ELF-1 (cell line): ENCODE measurements at regions not wholly inside any gene's neighbourhood (a gene's known extent, or its start where the extent isn't known, plus 50 kb on each side); places are given as distances from the start of the nearest gene placed in this dataset.
"Not testable (repeated sequence)": the region's sequence is repeated elsewhere in the genome, so short reads cannot be mapped to it uniquely, and the experiment has no call there.

ENCODE experiments used
- DNase-seq: peaks from one replicate; pipeline ENCODE4 v3.0.0-alpha.2; 2016; ENCODE audit warnings: low read depth, low spot score

DNA sequence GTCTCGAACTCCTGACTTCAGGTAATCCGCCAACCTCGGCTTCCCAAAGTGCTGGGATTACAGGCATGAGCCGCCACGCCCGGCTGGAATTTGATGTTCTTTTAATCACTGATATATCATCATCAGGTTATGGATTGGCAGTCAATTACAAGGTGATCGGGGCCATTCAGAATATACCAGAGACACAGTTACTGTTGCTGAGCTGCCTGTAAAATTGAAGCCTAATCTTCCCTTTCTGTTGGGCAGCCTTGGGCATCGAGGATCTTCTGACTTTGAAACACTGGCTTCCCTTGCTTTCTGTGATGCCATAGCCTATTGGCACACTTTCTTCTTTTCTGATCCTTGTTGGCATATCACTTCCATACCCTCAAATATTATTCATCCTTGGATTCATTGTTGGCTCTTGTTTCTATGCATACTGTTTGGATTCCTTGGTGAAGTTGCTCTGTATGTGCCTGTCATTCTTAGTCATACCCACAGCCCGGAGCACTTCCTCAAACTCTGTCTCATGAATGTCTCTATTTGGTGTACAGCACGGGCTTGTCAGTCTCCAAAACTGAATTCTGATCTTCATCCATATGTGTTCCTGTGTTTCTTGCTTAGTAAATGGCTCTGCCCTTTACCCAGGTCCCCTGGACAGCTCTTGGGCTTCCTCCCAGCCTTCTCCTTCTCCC lies 85.6 kb upstream of the CRYM start:
- not testable (repeated sequence) for DNase-seq

DNA sequence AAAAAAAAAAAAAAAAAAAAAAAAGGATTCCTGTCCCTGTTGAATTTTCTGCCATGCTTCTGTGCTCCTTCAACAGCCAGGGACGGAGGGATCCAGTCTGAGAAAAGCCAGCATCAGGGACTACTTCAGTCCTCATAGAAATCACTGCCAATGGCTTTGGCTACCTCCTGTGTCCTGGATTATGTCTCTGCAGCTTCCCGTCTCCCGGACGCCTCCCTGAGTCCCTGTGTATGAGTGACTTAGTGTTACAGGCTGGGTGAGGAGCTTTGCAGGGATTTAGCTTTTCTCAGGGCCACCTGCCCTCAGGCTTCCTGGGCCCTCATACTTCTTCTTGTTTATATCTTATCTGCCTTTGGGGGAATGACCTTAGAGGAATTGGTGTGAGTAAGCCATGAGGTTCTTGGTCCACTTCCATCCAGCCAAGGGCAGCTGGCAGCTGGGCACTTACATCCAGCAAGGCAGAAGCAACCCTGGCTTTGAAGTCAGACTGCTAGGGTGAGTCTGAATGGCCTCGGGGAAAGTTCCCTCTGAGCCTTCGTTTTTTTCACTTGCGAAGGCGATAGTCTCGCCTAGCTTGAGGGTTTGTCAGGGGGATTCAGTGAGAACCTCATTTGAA lies 83.6 kb upstream of the CRYM start:
- DNase-seq = peak; percentile 48

DNA sequence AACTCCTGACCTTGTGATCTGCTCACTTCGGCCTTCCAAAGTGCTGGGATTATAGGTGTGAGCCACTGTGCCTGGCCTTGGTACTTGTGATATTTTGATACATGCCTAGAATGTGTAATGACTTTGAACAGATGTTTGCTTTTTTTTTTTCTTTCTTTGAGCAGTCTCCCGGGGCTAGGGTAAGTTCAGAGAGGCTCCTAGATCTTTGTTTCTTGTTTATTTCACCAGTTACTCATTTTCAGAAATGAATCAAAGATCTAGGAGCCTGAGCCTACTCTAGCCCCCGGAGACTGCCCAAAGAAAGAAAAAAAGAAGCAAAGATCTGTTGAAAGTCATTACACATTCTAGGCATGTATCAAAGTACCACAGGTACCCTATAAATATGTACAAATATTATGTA lies 83.0 kb upstream of the CRYM start:
- DNase-seq = not testable (repeated sequence)

DNA sequence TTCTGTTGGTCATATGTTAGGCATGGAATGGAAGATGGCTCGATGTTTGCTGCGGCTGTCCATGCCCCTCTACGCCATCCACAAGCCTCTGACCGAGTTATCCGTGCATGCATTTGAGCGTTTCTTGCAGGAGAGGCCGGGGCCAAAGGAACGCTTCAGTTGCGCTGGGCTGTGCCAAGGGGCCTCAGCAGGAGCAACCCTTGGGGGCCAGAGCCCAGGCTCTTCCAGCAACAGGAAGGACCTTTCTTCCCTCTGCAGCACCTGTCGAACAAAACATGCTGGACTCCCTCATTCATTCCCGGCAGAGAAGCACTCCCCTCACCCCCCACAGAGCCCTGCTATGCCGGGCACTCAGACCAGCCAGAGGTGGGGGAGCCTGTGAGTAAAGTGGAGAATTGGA lies 81.4 kb upstream of the CRYM start:
- not testable (repeated sequence) for DNase-seq

DNA sequence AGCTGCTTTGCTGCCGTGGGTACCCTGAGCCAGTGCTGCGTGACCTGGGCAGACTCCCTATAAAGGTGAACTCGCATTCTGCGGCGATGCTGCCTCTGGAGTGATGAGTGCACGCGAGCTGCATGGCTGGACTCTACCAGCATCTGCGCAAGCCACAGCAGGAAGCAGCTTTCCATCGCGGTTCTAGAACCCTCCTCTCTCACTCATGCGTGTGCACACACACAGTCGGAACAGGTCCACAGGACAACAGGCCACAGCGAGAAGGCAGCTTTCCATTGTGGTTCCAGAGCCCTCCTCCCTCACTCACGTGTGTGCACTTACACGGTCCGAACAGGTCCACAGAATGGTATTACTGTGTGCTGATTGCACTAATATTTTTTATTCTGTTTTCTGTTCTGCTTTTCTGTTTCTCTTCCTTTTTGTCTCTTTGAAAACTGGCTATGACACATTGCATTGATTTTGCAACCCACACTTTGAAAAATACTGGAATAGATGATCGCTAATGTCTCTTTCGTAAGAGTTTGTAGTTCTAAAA lies 80.2 kb upstream of the CRYM start:
- DNase-seq = not testable (repeated sequence)

DNA sequence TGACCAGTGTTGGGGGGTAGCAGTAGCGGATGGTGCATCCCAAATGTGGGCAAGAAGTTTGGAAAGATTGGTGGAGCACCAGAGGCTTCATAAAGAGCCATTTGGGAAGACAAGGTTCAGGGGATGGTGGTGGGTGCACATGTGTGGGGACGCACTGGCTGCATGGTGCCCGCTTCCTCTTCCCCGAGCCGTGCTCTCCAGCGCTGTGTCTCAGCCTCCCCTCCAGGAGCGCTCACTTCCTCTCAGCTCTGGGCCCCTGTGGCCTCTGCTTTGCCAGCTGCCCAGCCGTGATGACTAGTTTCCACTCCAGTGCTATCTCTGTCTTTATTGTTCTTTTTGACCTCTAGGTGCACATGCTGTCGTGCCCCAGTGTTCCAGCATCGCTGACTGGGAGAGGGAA lies 78.2 kb upstream of the CRYM start:
- not testable (repeated sequence) for DNase-seq

DNA sequence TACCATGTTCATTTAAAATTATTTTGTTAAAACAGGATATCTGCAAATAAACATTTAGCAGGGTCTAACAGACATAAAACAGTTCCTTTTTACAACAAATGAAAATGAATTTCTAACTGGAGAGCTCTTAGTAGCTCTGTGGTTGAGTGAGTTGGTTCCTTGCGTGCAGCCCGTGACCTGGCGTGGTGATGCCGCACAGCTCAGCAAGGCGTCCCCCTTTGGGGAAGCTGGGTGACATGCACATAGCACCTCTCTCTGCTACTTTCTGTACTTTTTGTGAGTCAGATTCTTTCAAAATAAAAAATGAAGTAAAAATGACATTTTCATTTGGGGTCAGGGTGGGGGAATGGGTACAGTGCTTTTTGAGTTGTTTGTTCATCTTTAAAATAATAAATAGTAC lies 73.3 kb upstream of the CRYM start:
- DNase-seq = not testable (repeated sequence)

DNA sequence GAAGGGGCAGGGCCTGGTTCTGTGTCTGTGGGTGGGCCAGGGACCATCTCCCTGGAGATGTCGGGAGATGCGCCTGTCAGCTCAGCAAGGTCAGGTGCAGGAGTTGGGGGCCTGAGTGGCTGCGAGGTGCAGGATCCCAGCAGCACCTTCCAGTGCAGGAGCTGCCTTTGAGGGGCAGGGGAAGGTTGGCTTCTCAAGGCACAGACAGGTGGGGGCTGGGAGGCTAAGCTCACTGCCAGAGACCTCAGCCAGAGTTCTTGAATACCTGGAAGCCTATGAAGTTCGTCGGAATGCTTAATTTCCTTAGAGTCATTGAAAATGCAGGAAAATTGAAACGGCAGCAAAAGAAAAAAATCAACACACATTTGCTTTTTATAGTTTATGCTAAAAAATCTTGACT lies 72.8 kb upstream of the CRYM start:
- not testable (repeated sequence) for DNase-seq

DNA sequence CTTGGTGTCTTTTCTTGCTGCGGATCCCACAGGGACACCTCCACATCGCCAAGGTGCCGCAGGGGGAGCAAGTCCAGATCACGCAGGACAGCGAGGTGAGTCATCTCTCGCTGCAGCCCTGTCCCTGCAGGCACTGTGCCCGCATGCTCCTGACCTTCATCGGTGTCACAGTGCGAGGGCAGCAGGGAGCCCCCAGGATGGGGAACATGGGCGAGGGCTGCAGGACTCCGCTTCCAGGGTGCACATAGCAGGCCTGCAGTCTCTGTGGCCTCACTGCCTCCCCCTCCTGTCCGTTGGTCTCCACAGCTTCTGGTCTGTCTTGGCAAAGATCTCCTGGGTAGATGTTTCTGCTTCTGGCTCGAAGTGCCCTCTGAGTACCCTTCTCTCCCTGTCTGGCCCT lies 71.2 kb upstream of the CRYM start:
- DNase-seq = not testable (repeated sequence)

DNA sequence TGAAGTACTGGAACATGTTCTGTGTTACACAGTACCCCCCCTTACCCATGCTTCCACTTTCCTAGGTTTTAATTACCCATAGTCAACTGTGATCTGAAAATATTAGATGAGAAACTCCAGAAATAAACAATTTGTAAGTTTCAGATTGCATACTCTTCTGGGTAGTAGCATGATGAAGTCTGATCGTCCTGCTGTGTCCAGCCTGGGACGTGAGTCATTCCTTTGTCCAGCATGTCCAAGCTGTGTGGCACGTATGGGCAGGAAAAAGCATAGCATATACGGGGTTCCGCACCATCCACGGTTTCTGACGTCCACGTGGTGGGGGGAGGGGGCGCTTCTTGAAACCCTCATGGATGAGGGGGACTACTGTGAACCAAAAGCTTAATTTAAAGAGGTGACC lies 70.7 kb upstream of the CRYM start:
- not testable (repeated sequence) for DNase-seq

DNA sequence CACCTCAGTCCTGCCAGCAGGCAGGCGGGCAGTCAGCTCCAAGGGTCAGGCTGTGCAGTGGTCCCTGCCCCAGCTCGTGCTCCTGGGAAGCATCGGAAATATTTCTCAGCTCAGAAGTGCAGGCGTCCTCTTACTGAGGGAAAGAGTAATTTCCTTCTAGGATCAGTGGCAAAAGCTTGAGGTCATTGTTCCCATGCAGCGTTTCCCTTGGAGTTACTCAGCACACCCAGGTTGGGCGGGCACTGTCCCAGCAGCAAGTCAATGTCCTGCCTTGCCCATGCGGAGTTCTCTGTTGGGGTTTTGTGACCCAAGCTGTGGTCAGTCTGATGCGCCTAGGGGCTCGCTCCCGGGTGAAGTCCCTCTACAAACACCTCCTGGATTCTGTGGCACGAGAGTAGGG lies 69.4 kb upstream of the CRYM start:
- DNase-seq = not testable (repeated sequence)

DNA sequence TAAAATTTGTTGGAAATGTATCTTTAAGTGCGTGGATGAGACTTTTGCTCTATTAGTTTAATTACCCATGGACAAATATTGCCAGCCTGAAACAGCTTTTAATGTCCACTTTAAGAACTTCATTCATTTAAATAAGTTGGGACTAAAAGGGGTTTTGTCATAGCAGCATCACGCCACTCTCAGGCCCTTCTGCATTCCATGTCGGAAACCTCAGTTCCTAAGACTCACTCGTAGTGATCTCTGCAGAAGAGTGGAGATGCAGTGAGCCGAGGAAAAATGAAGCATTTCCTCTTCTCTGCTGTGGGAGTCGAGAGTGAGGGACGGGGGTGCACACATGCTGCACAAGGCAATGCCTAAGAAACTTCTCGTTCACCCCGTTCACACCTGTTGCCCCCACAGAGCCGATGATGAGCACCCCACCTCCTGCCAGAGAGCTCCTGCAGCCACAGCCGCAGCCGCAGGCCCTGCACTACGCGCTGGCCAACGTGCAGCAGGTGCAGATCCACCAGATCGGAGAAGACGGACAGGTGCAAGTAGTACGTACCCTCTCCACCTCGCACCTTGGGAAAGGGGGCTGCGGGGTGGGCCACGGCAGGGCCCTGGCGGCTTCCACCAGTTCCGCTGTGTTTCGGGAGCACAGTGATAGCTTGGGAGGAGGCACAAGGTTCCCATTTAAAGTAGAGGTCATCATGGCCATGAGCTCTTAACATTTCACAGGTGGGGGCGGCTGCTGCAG lies 68.8 kb upstream of the CRYM start:
- DNase-seq = not testable (repeated sequence)

DNA sequence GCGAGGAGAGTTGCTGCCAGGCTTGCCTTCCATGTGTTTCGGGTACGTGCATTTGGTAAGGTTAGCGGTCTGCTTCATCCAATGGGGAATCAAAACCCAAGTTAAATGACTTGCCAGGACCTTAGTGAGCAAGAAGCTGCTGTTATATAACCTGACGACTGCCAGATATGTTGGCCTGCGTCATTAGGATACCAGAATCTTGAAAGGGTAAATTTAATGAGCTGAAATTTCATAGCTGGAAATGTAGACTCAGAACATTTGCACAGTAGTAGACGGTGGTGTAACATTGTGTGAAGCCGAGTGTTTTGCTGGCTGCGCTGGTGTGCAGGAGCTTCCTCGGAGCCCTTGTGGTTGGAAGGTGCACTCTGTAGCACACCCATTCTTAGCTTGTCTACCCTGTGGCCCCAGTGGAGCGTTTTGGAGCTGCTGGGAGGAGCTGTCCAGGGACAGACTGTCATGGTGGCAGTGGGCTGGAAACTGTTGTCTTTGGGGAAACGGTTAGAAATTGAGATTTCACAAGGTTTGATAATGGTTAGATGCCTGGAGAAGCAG lies 66.3 kb upstream of the CRYM start:
- not testable (repeated sequence) for DNase-seq

DNA sequence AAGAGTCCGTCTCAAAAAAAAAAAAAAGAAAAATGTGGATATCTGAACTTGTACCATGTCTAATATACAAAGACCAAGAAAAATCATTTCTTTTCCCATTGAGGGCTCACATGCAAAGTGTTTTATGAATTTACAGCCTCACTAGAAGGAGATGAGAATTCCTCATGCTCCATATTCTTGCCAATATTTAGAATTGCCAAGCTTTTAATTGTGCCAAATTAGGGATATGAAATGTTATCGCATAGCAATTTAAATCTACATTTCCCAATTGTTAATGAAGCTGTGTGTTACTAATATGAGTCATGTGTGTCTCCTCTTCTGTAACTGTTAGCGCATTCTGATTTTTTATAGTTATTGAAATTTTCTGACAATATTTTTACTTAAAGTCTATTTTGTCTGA lies 63.0 kb upstream of the CRYM start:
- DNase-seq = no peak

DNA sequence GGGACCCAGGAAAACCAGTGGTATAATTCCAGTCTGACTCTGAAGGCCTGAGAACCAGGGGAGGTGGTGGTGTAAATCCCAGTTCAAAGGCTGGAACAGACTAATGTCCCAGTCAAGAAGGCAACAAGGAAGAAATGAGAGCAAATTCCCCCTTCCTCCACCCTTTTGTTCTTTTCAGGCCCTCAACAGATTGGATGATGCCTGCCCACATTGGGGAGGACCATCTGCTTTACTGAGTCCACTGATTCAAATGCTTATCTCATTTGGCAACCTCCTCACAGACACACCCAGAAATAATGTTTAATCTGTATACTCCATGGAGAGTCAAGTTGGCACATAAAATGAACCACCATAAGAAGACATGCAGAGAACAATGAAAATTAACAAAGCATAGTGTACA lies 61.9 kb upstream of the CRYM start:
- DNase-seq = no peak

DNA sequence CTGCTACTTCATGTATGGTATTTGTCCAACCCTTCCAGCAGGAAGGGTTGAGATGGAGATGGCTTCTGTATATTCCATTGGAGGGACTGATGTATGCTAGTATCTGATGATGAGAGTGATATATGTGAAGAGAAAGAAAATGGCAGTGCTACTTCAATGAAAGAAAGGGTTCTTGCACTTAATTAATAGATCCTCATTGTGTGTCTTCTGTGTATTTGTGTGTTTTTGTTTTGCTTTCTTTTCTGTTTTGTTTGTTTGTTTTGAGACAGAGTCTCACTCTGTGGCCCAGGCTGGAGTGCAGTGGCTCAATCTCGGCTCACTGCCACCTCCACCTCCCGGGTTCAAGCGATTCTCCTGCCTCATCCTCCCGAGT lies 61.2 kb upstream of the CRYM start:
- DNase-seq = no peak

DNA sequence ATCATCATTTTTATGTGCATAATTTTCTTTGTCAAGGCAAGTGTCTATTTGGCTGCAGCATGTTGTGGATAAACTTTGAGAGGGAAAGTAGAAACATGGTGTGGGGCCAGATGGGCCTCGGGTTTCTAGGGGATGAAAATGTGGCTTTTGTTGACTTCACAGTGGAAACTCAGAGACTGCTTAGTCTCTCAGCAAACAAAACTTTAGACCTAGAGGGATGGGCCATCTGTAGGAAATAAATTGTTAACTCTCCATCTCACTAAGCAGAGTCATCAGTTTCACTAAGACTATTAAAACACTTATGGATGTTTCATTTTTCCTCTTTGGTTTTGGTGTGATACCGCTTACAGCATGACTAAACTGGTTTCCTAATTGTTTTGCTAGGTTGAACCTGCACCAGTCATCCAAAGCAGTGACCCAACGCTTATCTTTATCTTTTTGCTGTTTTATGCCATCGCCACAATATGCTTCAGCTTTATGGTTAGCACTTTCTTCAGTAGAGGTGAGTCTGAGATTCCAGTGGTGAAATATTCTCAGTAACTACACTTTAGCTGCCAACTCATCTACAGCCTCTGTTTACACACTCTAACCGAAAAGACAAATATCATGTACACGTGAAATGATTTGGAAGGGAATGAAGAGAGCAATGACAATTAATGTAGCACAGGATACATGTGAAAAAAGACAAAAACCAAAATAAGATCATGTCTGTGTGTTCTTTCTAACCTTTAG lies 60.6 kb upstream of the CRYM start:
- DNase-seq = no peak

DNA sequence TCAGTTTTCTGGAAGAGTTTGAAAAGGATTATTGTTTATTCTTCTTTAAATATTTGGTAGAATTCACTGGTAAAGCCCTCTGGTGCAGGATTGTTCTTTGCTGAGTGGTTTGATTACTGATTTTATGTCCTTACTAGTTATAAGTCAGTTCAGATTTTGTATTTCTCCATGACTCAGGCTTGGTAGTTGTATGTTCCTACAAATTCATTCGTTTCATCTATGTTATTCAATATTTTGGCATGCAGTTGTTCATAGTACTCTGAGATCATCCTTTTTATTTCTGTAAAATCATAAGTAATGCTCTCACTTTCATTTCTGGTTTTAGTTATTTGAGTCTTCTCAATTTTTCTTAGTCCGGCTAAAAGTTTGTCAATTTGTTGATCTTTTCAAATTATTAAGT lies 58.1 kb upstream of the CRYM start:
- no peak for DNase-seq

DNA sequence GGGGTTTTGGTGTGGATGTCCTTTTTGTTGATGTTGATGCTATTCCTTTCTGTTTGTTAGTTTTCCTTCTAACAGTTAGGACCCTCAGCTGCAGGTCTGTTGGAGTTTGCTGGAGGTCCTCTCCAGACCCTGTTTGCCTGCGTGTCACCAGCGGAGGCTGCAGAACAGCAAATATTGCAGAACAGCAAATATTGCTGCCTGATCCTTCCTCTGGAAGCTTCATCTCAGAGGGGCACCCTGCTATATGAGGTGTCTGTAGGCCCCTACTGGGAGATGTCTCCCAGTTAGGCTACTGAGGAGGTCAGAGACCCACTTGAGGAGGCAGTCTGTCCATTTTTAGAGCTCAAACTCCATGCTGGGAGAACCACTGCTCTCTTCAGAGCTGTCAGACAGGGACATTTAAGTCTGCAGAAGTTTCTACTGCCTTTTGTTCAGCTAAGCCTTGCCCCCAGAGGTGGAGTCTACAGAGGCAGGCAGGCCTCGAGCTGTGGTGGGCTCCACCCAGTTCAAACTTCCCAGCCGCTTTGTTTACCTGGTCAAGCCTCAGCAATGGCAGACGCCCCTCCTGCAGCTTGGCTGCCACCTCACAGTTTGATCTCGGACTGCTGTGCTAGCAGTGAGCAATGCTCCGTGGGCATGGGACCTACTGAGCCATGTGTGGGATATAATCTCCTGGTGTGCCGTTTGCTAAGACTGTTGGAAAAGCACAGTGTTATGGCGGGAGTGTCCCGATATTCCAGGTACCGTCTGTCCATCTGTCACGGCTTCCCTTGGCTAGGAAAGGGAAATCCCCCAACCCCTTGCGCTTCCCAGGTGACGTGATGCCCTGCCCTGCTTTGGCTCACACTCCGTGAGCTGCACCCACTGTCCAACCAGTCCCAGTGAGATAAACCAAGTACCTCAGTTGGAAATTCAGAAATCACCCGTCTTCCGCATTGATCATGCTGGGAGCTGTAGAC lies 56.4 kb upstream of the CRYM start:
- DNase-seq = not testable (repeated sequence)

DNA sequence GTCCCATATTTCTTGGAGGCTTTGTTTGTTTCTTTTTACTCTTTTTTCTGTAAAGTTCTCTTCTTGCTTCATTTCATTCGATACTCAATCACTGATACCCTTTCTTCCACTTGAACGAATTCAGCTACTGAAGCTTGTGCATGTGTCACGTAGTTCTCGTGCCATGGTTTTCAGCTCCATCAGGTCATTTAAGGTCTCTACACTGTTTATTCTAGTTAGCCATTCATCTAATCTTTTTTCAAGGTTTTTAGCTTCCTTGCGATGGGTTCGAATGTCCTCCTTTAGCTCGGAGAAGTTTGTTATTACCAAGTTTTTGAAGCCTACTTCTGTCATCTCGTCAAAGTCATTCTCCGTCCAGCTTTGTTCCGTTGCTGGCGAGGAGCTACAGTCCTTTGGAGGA lies 55.6 kb upstream of the CRYM start:
- DNase-seq = not testable (repeated sequence)
